Parathyroid adenoma (tissue), 2 donors: ENCODE measurements at regions not wholly inside any gene's neighbourhood (a gene's known extent, or its start where the extent isn't known, plus 50 kb on each side); places are given as distances from the start of the nearest gene placed in this dataset.

Experiments
- H2AFZ ChIP-seq: fragments of 300-600 bp; sonication (generic); one replicate; pipeline ENCODE4 v1.7.0; 2017; ENCODE audit warnings: antibody characterized with exemption, mild to moderate bottlenecking
- H3K27ac ChIP-seq: fragments of 300-600 bp; sonication (generic); one replicate; pipeline ENCODE4 v1.7.0; 2017
- H3K27me3 ChIP-seq: fragments of 300-600 bp; sonication (generic); one replicate; pipeline ENCODE4 v1.7.0; 2017; ENCODE audit warnings: low read length; ENCODE audit not compliant: control insufficient read depth, insufficient read depth
- H3K36me3 ChIP-seq: fragments of 300-600 bp; sonication (generic); one replicate; pipeline ENCODE4 v1.7.0; 2017; ENCODE audit warnings: low read length; ENCODE audit not compliant: control insufficient read depth, insufficient read depth
- H3K4me1 ChIP-seq: fragments of 300-600 bp; sonication (generic); one replicate; pipeline ENCODE4 v1.7.0; 2017; ENCODE audit warnings: control low read depth
- H3K4me2 ChIP-seq: fragments of 300-600 bp; sonication (generic); one replicate; pipeline ENCODE4 v1.7.0; 2017; ENCODE audit warnings: low read length
- H3K4me3 ChIP-seq: fragments of 300-600 bp; sonication (generic); one replicate; pipeline ENCODE4 v1.7.0; 2017; ENCODE audit warnings: low read depth, low read length
- H3K79me2 ChIP-seq: fragments of 300-600 bp; sonication (generic); one replicate; pipeline ENCODE4 v1.7.0; 2017; ENCODE audit warnings: control low read depth
- H3K9ac ChIP-seq: fragments of 300-600 bp; sonication (generic); one replicate; pipeline ENCODE4 v1.7.0; 2017; ENCODE audit warnings: mild to moderate bottlenecking
- H3K9me3 ChIP-seq: fragments of 300-600 bp; sonication (generic); one replicate; pipeline ENCODE4 v1.7.0; 2017; ENCODE audit warnings: low read length; ENCODE audit not compliant: control insufficient read depth
- TF ChIP-seq, protein P1 (sequence below): fragments of 300-600 bp; sonication (generic); IDR thresholded peaks from one replicate; pipeline ENCODE4 v1.7.0; 2017; ENCODE audit warnings: antibody characterized with exemption, mild to moderate bottlenecking
- donor health status: primary hyperparathyroidism.

DNA sequence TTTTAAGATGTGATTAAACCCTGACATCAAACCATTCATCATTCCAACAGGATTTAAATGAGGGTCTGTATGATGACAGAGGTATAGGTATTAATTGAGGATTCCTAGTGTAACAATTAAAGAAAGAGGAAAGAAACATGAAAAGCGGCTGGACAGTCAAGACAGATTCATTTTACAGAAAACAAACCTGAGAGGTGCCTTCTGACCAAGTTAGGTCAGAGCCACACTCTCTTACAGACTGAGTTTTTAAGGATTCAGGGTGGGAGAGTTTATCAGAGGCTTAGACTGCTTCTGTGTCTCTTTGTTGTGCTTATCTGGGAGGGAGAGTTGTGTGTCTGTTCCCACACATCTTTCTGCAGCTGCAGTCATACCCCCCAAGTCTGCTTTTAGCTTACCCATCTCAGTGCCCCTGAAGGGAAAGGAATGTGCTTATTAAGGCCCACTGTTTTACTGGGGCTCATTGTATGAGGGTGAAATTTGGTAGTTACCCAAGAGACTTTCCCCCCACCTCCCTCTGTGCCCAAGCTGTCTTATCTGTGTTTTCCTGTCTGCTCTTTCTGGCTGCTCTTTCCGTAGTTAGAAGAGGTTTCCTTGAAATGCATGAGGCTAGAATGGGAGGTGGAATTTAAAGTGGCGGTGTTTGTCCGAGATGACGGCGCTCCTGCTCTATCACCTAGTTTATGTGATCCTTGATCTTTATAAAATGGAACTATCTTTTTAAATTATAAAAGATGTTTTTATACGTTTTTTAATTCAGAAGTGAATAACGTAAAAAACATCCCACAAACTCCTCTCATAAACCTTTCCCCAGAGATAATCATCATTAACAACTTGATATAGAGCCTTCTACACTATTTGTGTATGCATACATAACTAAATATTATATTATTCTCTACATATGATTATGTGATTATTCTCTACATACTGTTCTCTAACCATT, 96.0 kb upstream of the TNFSF4 start:
- no peak overlapping the region for H3K4me3 ChIP-seq
- no peak overlapping the region for H3K9ac ChIP-seq
- H3K4me1 ChIP-seq: no peaks in the 10 kb centered on the region
- no peaks in the 10 kb centered on the region for H3K36me3 ChIP-seq
- TF ChIP-seq, protein P1, sequence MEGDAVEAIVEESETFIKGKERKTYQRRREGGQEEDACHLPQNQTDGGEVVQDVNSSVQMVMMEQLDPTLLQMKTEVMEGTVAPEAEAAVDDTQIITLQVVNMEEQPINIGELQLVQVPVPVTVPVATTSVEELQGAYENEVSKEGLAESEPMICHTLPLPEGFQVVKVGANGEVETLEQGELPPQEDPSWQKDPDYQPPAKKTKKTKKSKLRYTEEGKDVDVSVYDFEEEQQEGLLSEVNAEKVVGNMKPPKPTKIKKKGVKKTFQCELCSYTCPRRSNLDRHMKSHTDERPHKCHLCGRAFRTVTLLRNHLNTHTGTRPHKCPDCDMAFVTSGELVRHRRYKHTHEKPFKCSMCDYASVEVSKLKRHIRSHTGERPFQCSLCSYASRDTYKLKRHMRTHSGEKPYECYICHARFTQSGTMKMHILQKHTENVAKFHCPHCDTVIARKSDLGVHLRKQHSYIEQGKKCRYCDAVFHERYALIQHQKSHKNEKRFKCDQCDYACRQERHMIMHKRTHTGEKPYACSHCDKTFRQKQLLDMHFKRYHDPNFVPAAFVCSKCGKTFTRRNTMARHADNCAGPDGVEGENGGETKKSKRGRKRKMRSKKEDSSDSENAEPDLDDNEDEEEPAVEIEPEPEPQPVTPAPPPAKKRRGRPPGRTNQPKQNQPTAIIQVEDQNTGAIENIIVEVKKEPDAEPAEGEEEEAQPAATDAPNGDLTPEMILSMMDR: no peak
- no peaks in the 10 kb centered on the region for H3K27me3 ChIP-seq
- no peaks in the 10 kb centered on the region for H3K9me3 ChIP-seq
- H3K79me2 ChIP-seq: no peaks in the 10 kb centered on the region
- H3K4me2 ChIP-seq: no peak overlapping the region
- H3K27ac ChIP-seq: no peak overlapping the region
- no peak overlapping the region for H2AFZ ChIP-seq

DNA sequence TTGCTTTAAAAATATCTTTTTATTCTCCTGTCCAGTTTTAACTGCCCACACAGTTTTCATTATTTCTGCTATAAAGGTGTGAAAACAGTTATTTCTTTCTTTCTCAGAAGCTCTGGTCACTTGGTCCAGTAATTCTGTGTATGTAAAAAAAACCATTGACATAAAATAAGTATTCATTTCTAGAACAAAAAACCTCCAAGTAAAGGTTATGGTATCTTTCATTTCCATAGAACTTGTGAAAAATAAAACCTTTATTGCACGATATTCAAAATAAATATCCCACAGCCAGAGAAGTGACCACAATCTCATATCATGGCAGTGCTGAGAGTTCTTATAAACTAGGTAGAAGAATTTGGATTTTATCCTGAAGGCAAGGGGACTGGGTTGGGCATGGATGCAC, 96.9 kb upstream of the TNFSF4 start:
- Histone ChIP-seq H3K36me3 (no peaks in the 10 kb centered on the region), H3K27me3 (no peaks in the 10 kb centered on the region), H3K4me2 (no peak overlapping the region), H3K79me2 (no peaks in the 10 kb centered on the region), H3K9me3 (no peaks in the 10 kb centered on the region), H3K9ac (no peak overlapping the region), H3K4me1 (no peaks in the 10 kb centered on the region), H3K27ac (no peak overlapping the region), H3K4me3 (no peak overlapping the region), H2AFZ (no peak overlapping the region)
- TF ChIP-seq, protein P1: no peak

DNA sequence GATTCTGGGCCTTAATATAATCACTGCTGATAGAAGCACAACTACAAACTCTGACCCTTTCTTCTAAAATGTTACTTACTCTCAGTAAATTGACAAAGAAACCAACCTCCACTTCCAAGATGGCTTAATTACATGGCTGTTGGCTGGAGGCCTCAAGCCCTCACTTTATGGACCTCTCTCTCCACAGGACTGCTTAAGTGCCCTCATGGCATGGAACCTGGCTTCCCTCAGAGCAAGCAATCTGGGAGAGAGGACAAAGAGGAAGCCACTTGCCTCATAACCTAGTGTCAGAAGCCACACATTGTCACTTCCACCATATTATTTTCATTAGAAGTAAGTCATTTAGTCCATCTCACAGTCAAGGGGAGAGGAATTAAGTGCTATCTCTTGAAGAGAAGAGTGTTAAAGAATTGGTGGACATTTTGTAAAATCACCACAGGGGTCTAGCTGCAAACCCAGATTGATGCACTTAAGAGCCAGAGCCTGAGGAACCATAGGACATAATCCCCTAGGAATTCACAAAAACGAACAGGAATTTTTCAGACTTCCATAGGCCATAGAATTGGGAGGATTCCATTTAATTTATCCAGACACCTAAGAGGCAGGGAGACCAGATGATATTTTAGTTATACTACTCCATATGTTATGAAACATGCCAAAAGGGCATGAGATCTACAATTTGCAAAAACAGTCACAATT, 97.5 kb upstream of the TNFSF4 start:
- no peak overlapping the region for H3K27ac ChIP-seq
- no peaks in the 10 kb centered on the region for H3K79me2 ChIP-seq
- no peak overlapping the region for H3K4me3 ChIP-seq
- TF ChIP-seq, protein P1: no peak
- H3K9ac ChIP-seq: no peak overlapping the region
- no peak overlapping the region for H3K4me2 ChIP-seq
- no peaks in the 10 kb centered on the region for H3K4me1 ChIP-seq
- no peaks in the 10 kb centered on the region for H3K36me3 ChIP-seq
- no peak overlapping the region for H2AFZ ChIP-seq
- H3K9me3 ChIP-seq: no peaks in the 10 kb centered on the region
- no peaks in the 10 kb centered on the region for H3K27me3 ChIP-seq

DNA sequence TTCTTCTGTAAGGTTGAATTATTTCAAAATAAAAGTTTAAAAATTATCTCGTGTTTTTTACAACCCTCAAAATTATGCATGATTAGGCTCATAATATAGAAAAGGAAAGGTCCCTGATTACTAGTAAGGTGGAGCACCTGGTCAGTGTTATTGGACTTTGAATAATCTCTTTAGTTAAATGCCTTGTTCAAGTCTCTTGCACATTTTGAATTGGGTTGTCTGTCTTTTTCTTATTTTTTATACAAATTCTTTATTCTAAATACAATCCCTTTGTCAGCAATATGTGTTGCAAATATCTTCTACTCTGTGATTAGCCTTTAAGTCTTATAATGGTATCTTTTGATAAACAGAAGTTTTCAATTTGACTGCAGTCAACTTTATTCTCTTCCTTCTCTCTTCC, 100.7 kb upstream of the TNFSF4 start:
- H3K9ac ChIP-seq: no peak overlapping the region
- no peaks in the 10 kb centered on the region for H3K36me3 ChIP-seq
- H3K4me3 ChIP-seq: no peak overlapping the region
- no peaks in the 10 kb centered on the region for H3K27me3 ChIP-seq
- H3K9me3 ChIP-seq: no peaks in the 10 kb centered on the region
- no peak overlapping the region for H3K4me2 ChIP-seq
- TF ChIP-seq, protein P1: no peak
- no peaks in the 10 kb centered on the region for H3K79me2 ChIP-seq
- no peak overlapping the region for H3K27ac ChIP-seq
- H2AFZ ChIP-seq: no peak overlapping the region
- no peaks in the 10 kb centered on the region for H3K4me1 ChIP-seq
